BJ (cell line): ENCODE measurements at regions not wholly inside any gene's neighbourhood (a gene's known extent, or its start where the extent isn't known, plus 50 kb on each side); places are given as distances from the start of the nearest gene placed in this dataset.

Experiments used
- CTCF ChIA-PET: fragments of 350-600 bp; formaldehyde crosslinking; extraction: SDS; loops from one replicate; lab custom pipeline; 2021; ENCODE audit warnings: antibody characterized with exemption, inconsistent platforms; lab: Yijun Ruan, JAX
- POLR2A ChIA-PET: fragments of 300-600 bp; sonication (Branson Sonifier 250); formaldehyde crosslinking; extraction: SDS; loops from one replicate; lab custom pipeline; 2021; ENCODE audit warnings: antibody characterized with exemption; lab: Charles Lee
- DNase-seq: peaks from one replicate; pipeline ENCODE4 v3.0.0-alpha.2; 2011; ENCODE audit warnings: low read depth
- H3K27me3 ChIP-seq: 2 replicates; pipeline ENCODE4 v1.6.0; 2011; ENCODE audit warnings: low read length; ENCODE audit not compliant: control insufficient read depth, insufficient read depth
- H3K36me3 ChIP-seq: 2 replicates; pipeline ENCODE4 v1.5.1; 2011; ENCODE audit warnings: low read length; ENCODE audit not compliant: control insufficient read depth, insufficient read depth
- H3K4me3 ChIP-seq: 2 replicates; pipeline ENCODE4 v1.5.1; 2011; ENCODE audit warnings: low read depth, mild to moderate bottlenecking, control low read depth, low read length
- TF ChIP-seq, protein P1 (sequence below): IDR thresholded peaks from 2 replicates; pipeline ENCODE4 v1.5.1; 2011; ENCODE audit warnings: low read depth, mild to moderate bottlenecking, control low read depth, inconsistent platforms, low read length, moderate library complexity; ENCODE audit not compliant: insufficient read depth

DNA sequence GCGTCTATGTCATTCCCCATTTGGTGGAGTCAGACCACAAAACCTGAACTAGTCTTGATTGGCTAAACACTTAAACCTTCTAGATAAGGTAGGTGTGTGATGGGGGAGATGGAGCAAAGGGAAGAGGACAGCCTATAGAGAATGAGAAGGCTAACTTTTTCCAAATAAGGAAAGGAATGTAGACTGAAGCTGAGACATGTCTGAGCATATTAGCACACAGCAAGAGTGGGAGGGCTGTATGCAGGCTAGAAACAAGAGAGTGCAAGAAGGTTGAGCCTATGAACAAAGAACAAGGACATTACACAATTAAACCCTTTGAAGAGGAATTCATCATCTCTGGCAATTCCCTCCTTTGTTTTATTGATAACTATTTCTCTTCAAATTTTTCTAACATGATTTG is 89.2 kb upstream of the OLFM3 start:
- ChIA-PET CTCF (no interaction called here), POLR2A (no interaction called here)
- Histone ChIP-seq H3K4me3 (no peak overlapping the region), H3K36me3 (no peaks in the 10 kb centered on the region), H3K27me3 (no peaks in the 10 kb centered on the region)
- no peak for DNase-seq
- TF ChIP-seq, protein P1, sequence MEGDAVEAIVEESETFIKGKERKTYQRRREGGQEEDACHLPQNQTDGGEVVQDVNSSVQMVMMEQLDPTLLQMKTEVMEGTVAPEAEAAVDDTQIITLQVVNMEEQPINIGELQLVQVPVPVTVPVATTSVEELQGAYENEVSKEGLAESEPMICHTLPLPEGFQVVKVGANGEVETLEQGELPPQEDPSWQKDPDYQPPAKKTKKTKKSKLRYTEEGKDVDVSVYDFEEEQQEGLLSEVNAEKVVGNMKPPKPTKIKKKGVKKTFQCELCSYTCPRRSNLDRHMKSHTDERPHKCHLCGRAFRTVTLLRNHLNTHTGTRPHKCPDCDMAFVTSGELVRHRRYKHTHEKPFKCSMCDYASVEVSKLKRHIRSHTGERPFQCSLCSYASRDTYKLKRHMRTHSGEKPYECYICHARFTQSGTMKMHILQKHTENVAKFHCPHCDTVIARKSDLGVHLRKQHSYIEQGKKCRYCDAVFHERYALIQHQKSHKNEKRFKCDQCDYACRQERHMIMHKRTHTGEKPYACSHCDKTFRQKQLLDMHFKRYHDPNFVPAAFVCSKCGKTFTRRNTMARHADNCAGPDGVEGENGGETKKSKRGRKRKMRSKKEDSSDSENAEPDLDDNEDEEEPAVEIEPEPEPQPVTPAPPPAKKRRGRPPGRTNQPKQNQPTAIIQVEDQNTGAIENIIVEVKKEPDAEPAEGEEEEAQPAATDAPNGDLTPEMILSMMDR: no peak

DNA sequence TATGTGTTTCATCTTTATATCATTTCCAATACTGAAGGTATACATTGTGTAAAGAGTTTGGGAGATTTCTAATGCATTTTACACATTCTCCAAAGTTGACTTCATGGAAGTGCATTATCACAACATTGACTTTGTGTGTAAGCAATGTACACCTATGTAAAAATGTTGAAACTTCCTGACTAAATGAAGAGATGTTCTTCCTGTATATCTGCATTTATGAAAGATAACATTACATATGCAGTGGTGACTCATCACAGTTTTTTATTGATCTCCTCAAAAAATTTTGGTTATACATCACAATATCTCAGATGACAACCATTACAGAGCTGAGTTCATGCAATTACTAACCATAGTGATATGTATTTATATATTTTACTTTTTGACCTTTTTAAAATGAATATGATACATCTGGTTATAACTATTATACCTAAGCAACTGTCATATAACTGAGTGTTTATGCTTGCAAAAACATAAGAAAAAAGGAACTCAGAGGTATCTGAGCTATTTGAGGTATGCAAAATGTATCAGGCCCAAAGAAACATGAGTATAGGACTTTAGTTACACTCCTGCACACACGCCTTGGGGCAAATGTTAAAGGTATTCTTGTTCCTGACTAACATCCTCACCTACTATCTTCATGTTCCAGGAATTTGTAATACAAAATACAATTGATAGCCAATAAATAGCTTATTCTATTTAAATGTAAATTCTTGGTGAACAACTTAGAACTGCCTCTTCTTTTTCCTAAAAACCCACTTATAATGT is 88.2 kb upstream of the OLFM3 start:
- POLR2A ChIA-PET: no interaction called here

DNA sequence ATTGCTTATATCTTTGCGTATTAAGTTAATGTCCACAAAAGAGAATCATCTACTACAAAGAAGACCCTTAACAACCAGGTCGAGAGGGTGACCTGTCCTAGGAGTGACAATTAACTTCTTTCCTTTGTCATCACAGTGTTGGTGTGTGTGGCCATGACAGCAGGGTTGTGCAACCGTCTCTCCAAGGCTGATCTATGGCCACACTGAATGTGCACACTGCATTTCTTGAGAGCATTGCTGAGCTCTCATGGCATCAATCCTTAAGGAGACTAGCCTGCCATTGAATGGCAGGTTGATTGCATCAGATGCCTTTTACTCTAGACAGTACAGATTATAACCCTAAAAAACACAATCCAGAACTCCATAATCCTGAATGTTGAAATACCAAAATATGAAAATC is 86.5 kb upstream of the OLFM3 start:
- Histone ChIP-seq H3K4me3 (no peak overlapping the region), H3K36me3 (no peaks in the 10 kb centered on the region), H3K27me3 (no peaks in the 10 kb centered on the region)
- ChIA-PET CTCF (no interaction called here), POLR2A (no interaction called here)
- DNase-seq: no peak
- TF ChIP-seq, protein P1: no peak

More for the DNA sequence above, 88.2 kb upstream of the OLFM3 start:
- TF ChIP-seq, protein P1: no peak
- Histone ChIP-seq H3K36me3 (no peaks in the 10 kb centered on the region), H3K4me3 (no peak overlapping the region), H3K27me3 (no peaks in the 10 kb centered on the region)
- DNase-seq: no peak
- CTCF ChIA-PET: no interaction called here

DNA sequence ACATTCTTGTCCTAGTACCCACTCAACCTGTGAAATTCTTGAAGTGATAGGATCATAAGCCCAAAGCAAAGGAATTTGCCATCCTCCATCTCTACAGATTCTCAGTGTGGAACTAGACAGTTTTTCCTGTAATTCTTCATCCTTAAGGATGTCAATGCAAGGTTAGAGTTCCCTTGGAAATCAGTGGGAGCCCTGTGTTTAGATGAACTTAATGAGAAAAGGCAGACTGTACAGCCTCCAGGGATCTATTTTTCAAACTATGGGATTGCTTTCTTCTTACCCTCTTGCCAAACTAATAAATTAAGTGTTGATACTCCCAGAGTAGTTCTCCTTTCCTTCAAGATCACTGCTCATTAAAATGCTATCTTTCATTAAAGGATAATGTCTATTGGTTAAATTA is 78.1 kb upstream of the OLFM3 start:
- no peak for DNase-seq
- POLR2A ChIA-PET: no interaction called here
- Histone ChIP-seq H3K4me3 (no peak overlapping the region), H3K36me3 (no peaks in the 10 kb centered on the region), H3K27me3 (no peaks in the 10 kb centered on the region)
- CTCF ChIA-PET: no interaction called here
- TF ChIP-seq, protein P1: no peak

DNA sequence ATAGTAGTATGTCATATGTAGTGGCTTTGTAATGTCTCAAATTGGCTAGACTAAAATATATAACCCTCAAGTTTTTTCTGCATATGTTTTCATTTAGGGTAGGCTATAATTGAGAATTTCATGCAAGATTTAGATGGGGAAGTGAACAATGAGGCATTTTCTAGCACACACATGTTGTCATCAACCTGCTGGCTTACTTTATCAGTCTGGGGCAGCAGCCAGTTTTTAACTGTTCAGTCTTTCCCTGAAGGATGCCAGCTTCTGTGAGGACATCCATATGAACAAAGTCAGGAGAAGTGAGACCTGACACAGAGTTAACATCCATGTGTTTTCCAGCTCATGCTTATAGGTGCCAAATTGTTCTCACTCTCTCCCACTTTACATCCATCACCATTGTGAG is 74.7 kb upstream of the OLFM3 start:
- ChIA-PET POLR2A (no interaction called here), CTCF (no interaction called here)
- no peak for DNase-seq
- Histone ChIP-seq H3K4me3 (no peak overlapping the region), H3K36me3 (no peaks in the 10 kb centered on the region), H3K27me3 (no peaks in the 10 kb centered on the region)
- TF ChIP-seq, protein P1: no peak
